Activated CD4-positive, alpha-beta T cell treated with anti-CD3 and anti-CD28 coated beads, Interleukin-2, amount 50 U/mL, for 24 hours (primary cell): ENCODE measurements at regions not wholly inside any gene's neighbourhood (a gene's known extent, or its start where the extent isn't known, plus 50 kb on each side); places are given as distances from the start of the nearest gene placed in this dataset.
"Not testable (repeated sequence)": the region's sequence is repeated elsewhere in the genome, so short reads cannot be mapped to it uniquely, and the experiment has no call there.

Experiments used
- DNase-seq, 2 donors: peaks; one replicate each; pipeline ENCODE4 v3.0.0-alpha.2; 2020; ENCODE audit warnings: low read depth in 1 of 2, low spot score in 1 of 2

DNA sequence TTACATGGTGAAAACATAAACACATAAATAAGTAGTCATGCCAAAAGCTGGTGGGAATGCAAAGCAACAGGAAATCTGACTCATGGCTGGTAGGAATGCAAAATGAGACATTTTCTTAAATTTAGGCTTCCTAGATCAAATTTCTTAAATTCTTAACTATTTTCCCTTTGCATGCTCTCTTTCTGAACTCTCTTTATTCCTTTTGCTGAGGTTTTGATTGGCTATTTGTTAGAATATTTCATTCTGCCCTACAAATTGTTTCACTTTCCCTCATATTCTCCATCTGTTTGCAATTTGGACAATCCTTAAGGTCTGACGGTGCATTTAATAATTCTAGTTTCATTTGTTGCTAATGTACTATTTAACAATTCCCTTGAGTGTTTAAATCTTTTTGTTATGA, 437.5 kb upstream of the RGS17 start:
- no peak for DNase-seq

DNA sequence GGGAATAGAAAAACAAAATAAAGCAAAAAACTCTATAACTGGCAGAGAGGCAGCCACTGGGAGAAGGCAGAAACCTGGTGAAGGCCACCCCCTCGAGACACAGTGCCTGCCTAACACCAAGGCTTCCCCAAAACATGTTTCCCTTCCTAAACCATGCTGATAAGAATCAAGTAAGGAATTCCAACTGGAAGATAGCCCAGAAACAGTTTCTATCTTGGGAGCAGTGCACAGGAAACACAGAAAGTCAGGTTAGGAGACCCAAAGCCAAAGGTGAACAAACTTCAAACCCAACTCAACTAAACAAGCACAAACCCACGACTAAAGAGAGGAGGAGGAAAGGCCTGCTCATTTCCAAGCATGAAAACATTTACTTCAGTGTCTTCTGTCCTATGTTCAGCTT, 433.7 kb upstream of the RGS17 start:
- no peak for DNase-seq

DNA sequence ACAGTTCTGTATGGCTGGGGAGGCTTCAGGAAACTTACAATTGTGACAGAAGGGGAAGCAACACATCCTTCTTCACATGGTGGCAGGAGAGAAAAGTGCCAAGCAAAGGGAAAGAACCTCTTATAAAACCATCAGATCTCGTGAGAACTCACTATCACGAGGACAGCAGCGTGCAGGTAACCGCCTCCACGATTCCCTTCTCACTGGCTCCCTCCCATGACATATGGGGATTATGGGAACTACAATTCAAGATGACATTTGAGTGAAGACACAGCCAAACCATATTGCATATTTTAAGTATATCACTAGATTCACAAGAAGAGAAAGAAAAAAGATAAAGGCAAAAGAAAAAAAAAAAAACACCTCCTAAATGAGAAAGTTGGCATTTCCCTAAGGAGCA, 431.9 kb upstream of the RGS17 start:
- no peak for DNase-seq

DNA sequence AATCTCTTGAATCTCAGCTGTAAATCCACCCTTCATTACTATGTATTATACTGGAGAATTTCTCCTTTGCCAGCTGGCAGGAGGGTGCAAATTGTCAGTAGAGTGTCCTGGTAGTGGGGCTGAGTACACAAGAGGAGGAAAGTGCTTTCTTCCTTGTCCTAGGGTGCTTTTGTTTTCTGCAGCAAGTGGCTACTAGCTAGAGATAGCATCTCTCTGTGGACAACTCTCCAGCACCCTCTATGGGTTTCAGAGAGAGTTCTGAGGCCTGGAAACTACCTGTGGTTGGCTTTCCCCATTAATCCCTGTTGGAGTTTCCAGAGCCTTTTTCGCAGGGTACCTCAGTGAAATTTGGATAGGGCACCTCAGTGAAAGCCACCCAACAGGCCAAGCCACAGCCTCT, 422.5 kb upstream of the RGS17 start:
- DNase-seq: no peak

DNA sequence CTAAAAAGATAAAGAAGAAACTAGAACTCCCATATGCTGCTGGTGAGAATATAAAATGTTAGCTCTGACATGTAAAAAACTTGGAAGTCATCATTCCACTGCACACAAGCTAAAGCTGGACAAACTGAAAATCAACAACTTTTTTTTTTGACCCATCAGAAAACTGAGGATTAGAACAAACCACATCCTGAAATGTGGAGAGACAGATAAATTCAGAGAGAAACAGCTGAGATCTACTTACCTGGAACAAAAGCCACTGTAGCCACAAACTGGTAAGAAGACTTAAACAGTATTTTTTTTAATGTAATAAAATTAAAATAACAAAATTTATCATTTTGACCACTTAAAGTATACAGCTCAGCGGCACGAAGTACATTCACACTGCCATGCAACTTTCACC, 408.5 kb upstream of the RGS17 start:
- DNase-seq: no peak

DNA sequence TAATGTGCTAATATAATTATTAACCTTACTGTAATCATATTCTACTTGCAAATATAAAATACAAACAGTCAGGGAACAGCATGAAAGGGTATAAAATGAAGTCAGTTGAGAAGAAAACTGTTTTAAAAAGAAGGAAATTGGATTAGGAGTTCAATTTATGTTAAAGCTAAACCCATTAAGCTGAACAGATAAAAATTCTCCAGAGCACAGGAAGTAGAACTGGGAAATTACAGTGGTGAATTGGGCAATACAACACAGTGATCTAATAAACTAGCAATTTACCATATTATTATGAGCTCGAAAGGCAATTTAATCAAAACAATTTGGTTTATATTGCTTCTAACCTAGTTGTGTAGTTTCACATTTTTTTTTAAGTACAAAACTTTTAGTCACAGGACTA, 407.4 kb upstream of the RGS17 start:
- no peak for DNase-seq

DNA sequence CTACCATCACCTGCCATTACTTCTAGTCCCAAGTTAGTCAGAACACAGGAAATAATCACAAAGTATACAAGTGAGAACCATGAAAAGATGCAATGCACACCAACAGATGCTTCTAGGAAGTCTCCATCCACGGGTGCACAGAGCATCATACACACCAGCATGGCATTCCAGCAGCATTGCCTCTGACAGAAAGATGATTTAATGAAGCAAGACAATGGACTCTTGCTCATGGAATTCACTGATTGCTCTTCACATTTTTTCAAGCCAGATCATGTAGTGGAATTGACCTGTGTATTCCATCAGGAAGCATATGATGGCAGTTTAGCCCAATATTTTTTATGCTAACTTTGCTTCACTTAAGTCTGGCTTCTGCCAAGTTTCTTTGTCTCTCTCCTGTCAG, 406.3 kb upstream of the RGS17 start:
- DNase-seq: no peak

DNA sequence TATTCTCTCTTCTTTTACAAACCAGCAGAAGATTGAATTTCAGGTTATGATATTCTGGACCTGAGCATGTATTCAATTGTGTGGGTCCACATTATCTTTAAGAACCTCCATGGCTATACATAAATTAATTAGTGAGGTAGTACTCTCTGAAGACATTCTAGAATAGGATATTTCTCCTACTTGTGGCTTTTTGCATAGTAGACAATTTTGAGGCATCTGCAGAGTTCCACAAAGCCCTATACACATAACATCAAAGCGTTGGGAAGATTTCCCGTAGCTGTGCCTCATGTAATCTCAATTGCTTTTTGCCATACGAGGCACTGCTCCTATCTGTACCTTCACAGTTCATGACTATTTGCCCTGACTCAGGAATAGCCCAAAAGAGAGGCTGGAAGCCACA, 395.4 kb upstream of the RGS17 start:
- no peak for DNase-seq

DNA sequence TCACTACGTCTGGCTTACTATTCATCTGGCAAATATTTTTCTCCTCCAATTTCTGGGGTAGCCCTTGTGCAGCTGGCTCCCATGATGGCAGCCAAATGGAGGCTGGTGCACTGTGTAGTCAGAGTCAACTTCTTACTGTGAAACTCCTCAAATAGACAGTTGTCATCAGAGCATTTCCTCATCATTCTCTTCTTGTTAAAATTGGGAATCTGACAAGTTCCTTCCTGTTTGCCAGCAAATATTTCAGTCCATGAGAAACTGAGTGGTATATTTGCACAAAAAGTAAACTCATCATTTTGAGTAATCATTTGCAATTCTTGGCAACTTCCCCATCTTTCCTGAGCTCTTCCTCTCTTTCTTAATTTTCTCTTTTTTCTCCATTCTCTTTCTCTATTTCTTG, 394.9 kb upstream of the RGS17 start:
- no peak for DNase-seq

DNA sequence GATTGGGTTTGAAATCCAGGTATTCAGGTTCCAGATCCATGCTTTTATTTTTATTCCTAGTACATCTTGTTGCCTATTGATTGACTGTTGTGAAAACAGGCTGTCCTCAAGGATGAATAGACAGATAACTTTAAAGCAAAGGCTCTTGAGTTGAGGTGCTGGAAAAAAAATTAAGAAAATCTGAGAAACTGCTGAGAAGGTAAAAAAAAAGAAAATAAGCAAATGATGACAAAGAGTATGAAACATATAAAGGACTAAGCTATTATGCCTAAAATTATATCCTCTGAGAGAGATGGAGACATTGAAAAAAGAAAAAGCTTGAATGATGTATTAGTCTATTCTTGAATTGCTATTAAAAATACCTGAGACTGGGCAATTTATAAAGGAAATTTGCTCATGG, 392.3 kb upstream of the RGS17 start:
- DNase-seq: no peak

DNA sequence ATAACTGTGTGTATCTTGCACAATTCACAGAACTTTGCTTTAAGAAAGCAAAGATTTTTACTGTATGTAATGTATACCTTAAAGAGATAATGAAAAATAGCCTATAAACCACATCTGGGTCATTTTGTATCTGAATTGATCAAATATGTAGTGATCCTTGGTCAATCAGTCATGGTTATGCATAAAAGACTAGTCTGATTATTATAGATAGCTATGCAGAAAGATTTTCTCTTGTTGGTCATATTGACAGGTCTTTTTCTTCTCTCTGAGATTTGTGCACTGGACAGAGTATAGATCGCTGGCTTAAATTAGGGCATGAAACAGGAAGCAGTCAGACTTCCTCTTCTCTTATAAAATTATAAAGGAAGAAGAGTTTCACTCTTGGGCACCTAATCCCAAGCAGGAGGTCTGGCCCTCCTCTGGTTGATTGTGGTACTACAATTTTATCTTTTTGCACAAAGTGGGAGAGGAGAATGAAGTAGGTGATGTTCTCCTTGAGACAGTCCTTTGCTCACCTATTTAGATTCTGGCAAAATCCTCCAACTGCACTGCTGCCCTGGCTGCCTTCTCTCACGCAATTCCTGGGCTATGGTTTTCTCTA, 380.9 kb upstream of the RGS17 start:
- DNase-seq: no peak

DNA sequence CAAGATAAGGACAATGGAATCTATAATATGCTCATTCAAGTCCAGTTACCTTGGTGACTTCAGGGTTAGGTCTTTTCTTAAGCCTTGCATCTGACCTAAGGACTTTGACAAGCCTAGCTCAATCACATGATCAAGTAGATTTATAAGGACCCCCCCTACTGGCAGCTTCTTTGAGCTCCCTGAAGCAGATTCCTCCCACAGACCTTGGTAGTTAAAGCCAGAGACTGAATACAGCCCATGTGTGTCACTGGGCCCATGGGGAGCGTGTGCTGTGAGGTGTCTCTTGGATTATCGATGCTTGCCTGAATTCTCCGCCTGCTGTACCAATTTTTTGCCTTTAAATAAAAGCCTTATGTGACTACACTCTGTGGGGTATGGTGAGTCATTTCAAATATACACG, 372.7 kb upstream of the RGS17 start:
- DNase-seq: no peak

DNA sequence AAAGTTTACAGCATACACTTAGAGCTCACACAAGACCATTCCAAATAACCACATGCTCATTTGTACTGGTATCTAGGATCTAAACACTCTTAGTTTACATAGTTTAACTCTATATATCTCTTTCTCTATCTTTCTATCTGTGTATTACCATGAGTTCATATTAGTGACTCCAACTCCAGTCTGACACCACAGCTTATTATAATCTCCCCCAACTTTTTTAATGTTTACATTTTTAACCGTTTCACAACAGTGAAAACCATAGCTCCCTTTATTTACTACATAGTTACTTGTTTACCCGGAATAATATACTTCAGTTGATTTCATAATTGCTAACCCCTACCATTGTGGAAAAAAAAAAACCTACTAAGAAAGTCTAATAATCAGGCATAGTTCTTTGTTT, 362.4 kb upstream of the RGS17 start:
- no peak for DNase-seq

DNA sequence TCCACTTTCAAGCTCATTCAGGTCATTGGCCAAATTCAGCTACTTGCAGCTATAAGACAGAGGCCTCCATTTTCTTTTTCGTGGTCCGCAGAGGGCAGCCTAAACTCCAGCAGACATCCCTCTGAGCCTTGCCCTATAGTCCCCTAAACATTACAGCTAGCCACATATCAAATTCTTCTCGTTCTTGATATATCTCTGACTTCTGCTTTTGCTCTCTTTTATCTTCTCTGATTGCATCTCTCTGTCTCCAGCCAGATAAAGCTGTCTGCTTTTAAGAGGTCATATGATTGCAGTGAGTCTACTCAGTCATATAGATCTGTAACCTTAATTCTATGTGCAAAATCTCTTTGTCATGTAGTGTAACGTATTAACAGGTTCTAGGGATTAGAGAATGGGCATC, 358.4 kb upstream of the RGS17 start:
- DNase-seq: no peak

DNA sequence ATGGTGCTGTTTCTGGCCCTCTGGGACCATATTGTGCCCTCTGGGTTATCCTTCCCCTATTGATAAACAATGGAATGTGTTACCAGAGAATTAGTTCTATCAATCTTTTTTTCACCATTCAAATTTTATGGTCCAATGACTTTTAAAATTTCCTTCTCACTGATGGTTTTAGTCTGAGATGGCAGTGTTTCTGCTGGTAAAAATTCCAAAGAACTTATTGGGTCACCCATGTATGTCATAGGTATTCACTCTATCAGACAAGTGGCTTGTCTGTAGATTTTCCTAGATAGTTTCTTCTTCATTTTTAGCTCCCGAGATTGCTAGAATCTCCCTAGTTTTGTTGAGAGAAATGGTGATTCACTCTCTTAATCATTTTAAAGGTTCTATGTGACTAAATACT, 357.2 kb upstream of the RGS17 start:
- DNase-seq: no peak

DNA sequence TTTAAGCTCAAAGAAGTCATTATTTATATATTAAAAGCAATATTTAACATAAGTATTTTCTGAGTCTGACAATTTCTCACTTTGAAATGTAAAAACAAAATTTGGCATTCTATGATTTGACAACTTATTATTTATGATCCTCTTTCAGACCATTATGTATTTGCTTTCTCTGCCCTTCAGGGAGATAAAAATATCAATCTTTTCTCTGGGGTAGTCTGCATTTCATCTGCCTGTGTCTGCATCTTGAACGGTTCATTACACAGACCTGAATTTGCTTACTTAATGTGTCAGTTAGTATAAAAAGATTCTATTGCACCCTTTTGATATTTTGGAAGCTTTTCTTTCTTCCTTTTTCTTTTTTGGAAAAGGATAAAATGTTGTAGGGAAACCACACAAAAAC, 354.0 kb upstream of the RGS17 start:
- DNase-seq: no peak

DNA sequence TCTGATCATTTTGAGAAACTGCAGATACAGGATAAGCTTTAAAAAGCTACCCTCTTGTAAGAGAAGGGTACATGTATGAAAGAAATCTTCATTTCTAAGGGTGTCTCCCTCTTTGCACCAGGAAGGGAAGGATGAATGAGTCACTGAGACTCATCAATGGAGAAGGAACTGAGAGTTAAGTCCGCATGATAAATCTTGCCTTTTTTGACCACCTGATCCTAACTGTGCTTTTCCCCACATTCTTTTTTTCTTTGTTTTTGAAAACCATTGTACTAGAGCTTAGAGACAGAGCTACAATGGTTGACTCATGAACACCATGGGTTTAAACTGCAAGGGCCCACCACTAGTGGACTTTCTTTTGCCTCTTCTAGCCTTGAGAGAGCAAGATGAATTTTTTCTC, 353.0 kb upstream of the RGS17 start:
- DNase-seq: no peak

DNA sequence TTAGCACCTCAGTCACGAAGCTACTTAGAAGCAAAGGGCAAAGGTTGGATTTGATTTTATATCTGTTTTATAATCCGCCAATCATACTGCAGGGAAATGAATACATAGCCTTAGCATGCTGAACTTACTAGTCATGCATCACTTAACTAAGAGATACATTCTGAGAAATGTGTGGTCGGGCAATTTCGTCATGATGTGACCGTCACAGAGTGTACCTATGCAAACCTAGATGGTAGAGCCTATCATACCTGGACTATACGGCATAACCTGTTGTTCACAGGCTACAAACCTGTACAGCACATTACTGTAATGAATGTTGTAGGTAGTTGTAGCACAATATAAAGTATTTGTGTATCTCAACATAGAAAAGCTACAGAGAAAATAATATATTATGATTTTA, 345.2 kb upstream of the RGS17 start:
- DNase-seq: no peak

DNA sequence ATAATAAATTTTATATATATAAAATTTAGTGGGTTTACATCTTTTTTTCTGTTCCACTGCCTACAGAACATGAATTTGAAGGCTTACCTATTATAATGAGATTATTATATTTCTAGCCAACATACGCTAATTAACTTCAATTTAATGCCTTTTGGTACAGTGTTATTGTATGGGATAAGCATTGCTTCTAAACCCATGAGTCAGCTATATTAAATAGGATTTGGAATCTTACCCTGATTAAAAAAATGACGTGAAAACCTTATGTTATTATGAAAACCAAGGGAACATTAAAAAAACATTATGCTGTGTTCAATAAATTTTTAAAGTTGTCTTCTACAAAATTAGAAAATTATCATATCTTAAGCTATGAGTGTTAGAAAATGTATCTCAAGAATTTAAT, 334.0 kb upstream of the RGS17 start:
- no peak for DNase-seq

DNA sequence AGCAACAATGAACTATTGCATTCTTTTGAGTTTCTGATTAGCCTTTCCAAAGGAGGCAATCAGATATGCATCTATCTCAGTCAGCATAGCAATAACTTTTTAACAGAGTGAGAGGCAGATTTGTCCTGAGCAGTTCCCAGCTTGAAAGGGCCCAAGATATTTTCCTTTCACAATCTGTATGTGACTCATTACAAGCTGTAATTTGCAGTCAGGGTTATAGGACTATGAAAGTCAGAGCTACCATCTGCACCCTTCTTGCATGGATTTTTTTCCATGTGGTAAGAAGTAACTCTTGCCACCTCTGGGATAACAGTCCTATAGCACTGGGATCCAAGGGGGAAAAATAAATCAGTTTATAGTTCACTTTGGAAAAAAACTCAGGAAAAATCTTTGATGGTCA, 318.2 kb upstream of the RGS17 start:
- DNase-seq: no peak

DNA sequence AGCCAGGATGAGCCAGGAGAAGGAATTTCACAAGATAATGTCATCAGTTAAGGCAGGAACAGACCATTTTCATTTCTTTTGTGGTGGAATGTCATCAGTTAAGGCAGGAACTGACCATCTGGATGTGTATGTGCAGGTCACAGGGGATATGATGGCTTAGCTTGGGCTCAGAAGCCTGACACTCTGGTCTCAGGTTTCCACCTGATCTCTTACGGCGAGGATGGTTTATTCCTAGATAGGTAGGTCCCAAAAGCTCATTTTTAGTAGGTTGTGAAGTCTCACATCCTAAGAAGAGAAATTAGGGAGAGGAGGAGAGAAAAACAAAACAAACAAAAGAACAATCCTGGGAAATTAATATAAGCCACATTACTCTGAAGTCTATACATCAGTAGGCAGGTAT, 311.7 kb upstream of the RGS17 start:
- DNase-seq: not testable (repeated sequence)

DNA sequence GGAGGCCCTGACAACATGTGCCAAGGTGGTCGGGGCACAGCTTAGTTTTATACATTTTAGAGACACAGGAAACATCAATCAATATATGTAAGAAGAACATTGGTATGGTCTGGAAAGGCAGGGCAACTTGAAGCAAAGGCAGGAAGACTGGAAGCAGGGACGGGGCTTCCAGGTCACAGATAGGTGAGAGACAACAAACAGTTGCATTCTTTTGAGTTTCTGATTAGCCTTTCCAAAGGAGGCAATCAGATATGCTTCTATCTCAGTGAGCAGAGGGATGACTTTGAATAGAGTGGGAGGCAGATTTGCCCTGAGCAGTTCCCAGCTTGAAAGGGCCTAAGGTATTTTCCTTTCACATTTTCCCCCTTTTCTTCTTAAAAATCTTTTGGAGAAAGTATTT, 311.0 kb upstream of the RGS17 start:
- no peak for DNase-seq

DNA sequence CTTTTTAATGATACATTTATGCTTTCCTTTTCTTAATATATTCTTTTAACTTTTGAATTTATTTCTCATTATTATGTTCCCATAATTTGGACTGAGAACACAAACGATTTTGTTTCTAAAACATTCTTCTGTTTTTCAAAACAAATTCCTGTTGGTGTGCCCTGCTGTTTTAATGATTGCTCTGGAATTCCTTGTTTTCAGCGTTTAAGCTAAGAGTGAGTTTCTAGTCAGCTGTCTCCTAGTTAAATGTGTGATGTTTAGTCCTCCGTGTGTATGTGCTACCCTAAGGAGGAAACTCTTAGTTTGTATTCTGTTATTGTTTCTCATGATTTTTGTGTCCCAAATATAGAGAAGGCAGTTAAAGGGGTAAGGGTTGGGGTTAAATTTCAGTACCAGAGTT, 306.1 kb upstream of the RGS17 start:
- no peak for DNase-seq

DNA sequence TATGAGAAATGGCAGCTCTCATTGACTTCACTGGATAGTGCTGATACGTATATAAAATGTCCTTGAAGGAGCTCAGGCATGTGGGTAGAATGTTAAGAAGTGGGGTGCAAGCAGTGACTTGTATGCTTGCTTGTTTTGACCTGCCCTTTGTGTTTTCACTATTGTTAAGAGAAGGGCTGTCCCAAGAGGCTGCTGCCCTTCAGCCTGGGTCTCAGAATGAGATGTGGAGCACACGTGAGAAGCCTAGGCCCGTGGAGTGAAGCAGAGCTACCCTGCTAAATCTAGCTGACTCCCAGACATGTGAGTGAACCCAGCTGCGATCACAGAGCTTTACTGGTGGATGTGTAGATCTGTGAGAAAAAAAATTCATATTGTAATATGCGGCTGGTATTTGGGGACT, 305.3 kb upstream of the RGS17 start:
- no peak for DNase-seq
